Neuronal stem cell (in vitro differentiated cells): ENCODE measurements at regions not wholly inside any gene's neighbourhood (a gene's known extent, or its start where the extent isn't known, plus 50 kb on each side); places are given as distances from the start of the nearest gene placed in this dataset.
"Not testable (repeated sequence)": the region's sequence is repeated elsewhere in the genome, so short reads cannot be mapped to it uniquely, and the experiment has no call there.

Experiments used
- DNase-seq: peaks from one replicate; pipeline ENCODE4 v3.0.0-alpha.2; 2013; ENCODE audit warnings: low spot score
- H2AFZ ChIP-seq: one replicate; pipeline ENCODE4 v1.6.1; 2013; ENCODE audit warnings: mild to moderate bottlenecking, low read length, inconsistent platforms
- H2AK5ac ChIP-seq: 2 replicates; pipeline ENCODE4 v1.6.1; 2013; ENCODE audit warnings: low read depth, mild to moderate bottlenecking, inconsistent platforms, low read length, moderate library complexity, mixed read lengths
- H2BK120ac ChIP-seq: 2 replicates; pipeline ENCODE4 v1.6.1; 2013; ENCODE audit warnings: low read depth, mild to moderate bottlenecking, inconsistent platforms, low read length, moderate library complexity, mixed read lengths
- H2BK12ac ChIP-seq: one replicate; pipeline ENCODE4 v1.6.1; 2013; ENCODE audit warnings: low read length, inconsistent platforms
- H2BK15ac ChIP-seq: 2 replicates; pipeline ENCODE4 v1.6.1; 2013; ENCODE audit warnings: mild to moderate bottlenecking, low read length, inconsistent platforms, mixed read lengths
- H2BK5ac ChIP-seq: one replicate; pipeline ENCODE4 v1.6.1; 2013; ENCODE audit warnings: inconsistent platforms, mild to moderate bottlenecking, low read length, moderate library complexity
- H3K14ac ChIP-seq: one replicate; pipeline ENCODE4 v1.6.1; 2013; ENCODE audit warnings: low read length, inconsistent platforms
- H3K18ac ChIP-seq: 2 replicates; pipeline ENCODE4 v1.6.1; 2013; ENCODE audit warnings: low read length, inconsistent platforms
- H3K23ac ChIP-seq: 2 replicates; pipeline ENCODE4 v1.6.1; 2013; ENCODE audit warnings: low read depth, mild to moderate bottlenecking, mixed read lengths, low read length, inconsistent platforms; ENCODE audit not compliant: poor library complexity
- H3K27ac ChIP-seq: replicated peaks from 3 replicates; pipeline ENCODE4 v1.5.1; 2013; ENCODE audit warnings: low read length, inconsistent platforms
- H3K27me3 ChIP-seq, 3 experiments: 2 replicates each; pipeline ENCODE4 v1.6.1; 2013; ENCODE audit warnings: low read length in 3 of 3, mild to moderate bottlenecking in 2 of 3, inconsistent platforms in 1 of 3, low read depth in 1 of 3, mixed read lengths in 1 of 3, moderate library complexity in 1 of 3; ENCODE audit not compliant: control insufficient read depth in 3 of 3, insufficient read depth in 3 of 3
- H3K36me3 ChIP-seq, 2 donors: replicated peaks in 1 of 2; 2 replicates each; pipeline ENCODE4 v1.6.1; 2013; ENCODE audit warnings: low read length in 2 of 2; ENCODE audit not compliant: control insufficient read depth in 2 of 2, insufficient read depth in 2 of 2
- H3K4ac ChIP-seq: 2 replicates; pipeline ENCODE4 v1.6.1; 2013; ENCODE audit warnings: inconsistent platforms, mild to moderate bottlenecking, low read length, moderate library complexity
- H3K4me1 ChIP-seq, 2 donors: 1 replicate in 1 of 2; 2 replicates in 1 of 2; pipeline ENCODE4 v1.6.1; 2013; ENCODE audit warnings: low read length in 2 of 2, low read depth in 1 of 2; ENCODE audit not compliant: control insufficient read depth in 2 of 2, insufficient read depth in 1 of 2
- H3K4me2 ChIP-seq: one replicate; pipeline ENCODE4 v1.6.1; 2013; ENCODE audit warnings: mild to moderate bottlenecking, low read length, inconsistent platforms; ENCODE audit not compliant: insufficient read depth, poor library complexity, severe bottlenecking
- H3K4me3 ChIP-seq, 2 donors: 2 replicates each; pipeline ENCODE4 v1.5.1; 2013; ENCODE audit warnings: low read length in 2 of 2, mild to moderate bottlenecking in 2 of 2, inconsistent platforms in 1 of 2, moderate library complexity in 1 of 2
- H3K79me1 ChIP-seq: one replicate; pipeline ENCODE4 v1.6.1; 2013; ENCODE audit warnings: low read depth, mild to moderate bottlenecking, inconsistent platforms, low read length, moderate library complexity
- H3K9ac ChIP-seq: one replicate; pipeline ENCODE4 v1.6.1; 2013; ENCODE audit warnings: mild to moderate bottlenecking, low read depth, low read length, inconsistent platforms; ENCODE audit not compliant: poor library complexity
- H3K9me3 ChIP-seq, 2 donors: replicated peaks in 1 of 2; 2 replicates each; pipeline versions ENCODE3 to v1.6.1; 2013; ENCODE audit warnings: low read length in 2 of 2, mild to moderate bottlenecking in 2 of 2, inconsistent platforms in 1 of 2, low read depth in 1 of 2, mixed read lengths in 1 of 2, moderate library complexity in 1 of 2; ENCODE audit not compliant: control insufficient read depth in 2 of 2, insufficient read depth in 1 of 2
- H4K8ac ChIP-seq: one replicate; pipeline ENCODE4 v1.6.1; 2013; ENCODE audit warnings: low read depth, mild to moderate bottlenecking, inconsistent platforms, low read length, moderate library complexity
- H4K91ac ChIP-seq: one replicate; pipeline ENCODE4 v1.6.1; 2013; ENCODE audit warnings: low read length, low read depth, mild to moderate bottlenecking, inconsistent platforms; ENCODE audit not compliant: poor library complexity
- WGBS, 2 donors: extraction: QIAGEN DNeasy Blood & Tissue Kit; methylation state at CpG; one replicate each; pipeline ENCODE4 v1.1.7; 2013; ENCODE audit warnings: missing lambda C conversion rate in 2 of 2, mixed read lengths in 1 of 2; ENCODE audit not compliant: insufficient read length in 2 of 2, insufficient replicate concordance in 1 of 2; ENCODE audit errors: extremely low coverage in 2 of 2; 5-methylcytosine and 5-hydroxymethylcytosine counted together

DNA sequence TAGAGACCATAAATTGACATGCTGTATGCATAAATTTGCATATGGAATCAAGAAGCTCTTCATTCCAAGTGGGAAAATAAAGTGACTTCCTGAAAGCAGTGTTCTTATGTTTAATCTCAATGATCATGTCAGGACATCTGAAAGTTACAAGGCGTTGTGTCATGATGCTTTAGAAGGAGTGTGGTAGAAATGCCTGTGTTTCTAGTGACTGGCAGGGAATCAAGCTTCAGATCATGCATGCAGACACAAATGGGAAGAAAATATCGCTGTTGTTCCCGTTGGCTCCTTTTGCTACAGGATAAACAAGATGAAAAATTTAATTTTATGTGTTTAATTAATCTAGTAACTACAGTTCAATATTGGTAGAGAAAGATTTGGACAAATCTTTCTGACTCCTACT is 298.1 kb upstream of the SYT1 start:
- Histone ChIP-seq H2BK120ac (no peak overlapping the region), H3K27me3 (no peaks in the 10 kb centered on the region), H3K4ac (no peak overlapping the region), H3K14ac (no peak overlapping the region), H3K4me3 (no peak overlapping the region), H2AK5ac (no peak overlapping the region), H3K36me3 (no peaks in the 10 kb centered on the region), H3K27ac (no peak overlapping the region), H3K18ac (no peak overlapping the region), H3K79me1 (no peaks in the 10 kb centered on the region), H3K9me3 (no peaks in the 10 kb centered on the region), H3K23ac (no peak overlapping the region), H4K8ac (no peak overlapping the region), H3K9ac (no peak overlapping the region), H3K4me2 (no peak overlapping the region), H2BK15ac (no peak overlapping the region), H4K91ac (no peak overlapping the region), H2AFZ (no peak overlapping the region), H2BK5ac (no peak overlapping the region), H2BK12ac (no peak overlapping the region), H3K4me1 (peaks cover 5 to 7% of the 10 kb centered on the region in 2 donors)
- WGBS, 2 donors, result no CpG with 5 or more reads among the region's 3 CpGs
- no peak for DNase-seq

- no peak overlapping the region for H2AFZ ChIP-seq
- WGBS, 2 donors, result no CpG with 5 or more reads among the region's 2 CpGs
Observed at GRCh38 chr12:78568321-78569020, 296.1 kb upstream of the SYT1 start.

GRCh38 chr12:78571953-78572352 is 292.6 kb upstream of the SYT1 start:
- no peak overlapping the region for H3K4me3 ChIP-seq
- H3K27me3 ChIP-seq, result no peaks in the 10 kb centered on the region
- no peak overlapping the region for H3K4me2 ChIP-seq
- H2BK15ac ChIP-seq, result no peak overlapping the region
- H3K4me1 ChIP-seq, result peaks cover 2 to 3% of the 10 kb centered on the region in 2 donors
- no peak overlapping the region for H2BK120ac ChIP-seq
- H3K18ac ChIP-seq, result no peak overlapping the region
- H4K91ac ChIP-seq, result no peak overlapping the region
- H2BK12ac ChIP-seq, result no peak overlapping the region
- H3K23ac ChIP-seq, result no peak overlapping the region
- DNase-seq, result no peak
- no peak overlapping the region for H2AK5ac ChIP-seq
- no peak overlapping the region for H3K4ac ChIP-seq
- no peak overlapping the region for H2BK5ac ChIP-seq
- no peak overlapping the region for H3K14ac ChIP-seq
- peaks cover 0 to 4% of the 10 kb centered on the region in 2 donors for H3K9me3 ChIP-seq
- H3K79me1 ChIP-seq, result no peaks in the 10 kb centered on the region
- H3K36me3 ChIP-seq, result no peaks in the 10 kb centered on the region
- no peak overlapping the region for H3K27ac ChIP-seq
- H3K9ac ChIP-seq, result no peak overlapping the region
- no peak overlapping the region for H2AFZ ChIP-seq
- H4K8ac ChIP-seq, result no peak overlapping the region
- no CpG with 5 or more reads among the region's 5 CpGs for WGBS, 2 donors

More at GRCh38 chr12:78568321-78569020, 296.1 kb upstream of the SYT1 start:
- no peaks in the 10 kb centered on the region for H3K79me1 ChIP-seq
- no peak overlapping the region for H2BK15ac ChIP-seq
- H4K8ac ChIP-seq, result no peak overlapping the region
- H3K36me3 ChIP-seq, result no peaks in the 10 kb centered on the region
- no peak overlapping the region for H3K9ac ChIP-seq
- no peak overlapping the region for H3K4me2 ChIP-seq
- H3K27ac ChIP-seq, result no peak overlapping the region
- no peak overlapping the region for H2BK5ac ChIP-seq
- H3K27me3 ChIP-seq, result no peaks in the 10 kb centered on the region
- H2BK120ac ChIP-seq, result no peak overlapping the region
- no peak overlapping the region for H2AK5ac ChIP-seq
- no peak overlapping the region for H3K14ac ChIP-seq
- DNase-seq, result peak; percentile 38
- H3K4ac ChIP-seq, result no peak overlapping the region
- H3K4me3 ChIP-seq, result no peak overlapping the region
- H3K23ac ChIP-seq, result no peak overlapping the region
- no peak overlapping the region for H3K18ac ChIP-seq
- H3K9me3 ChIP-seq, result no peaks in the 10 kb centered on the region
- H2BK12ac ChIP-seq, result no peak overlapping the region
- H4K91ac ChIP-seq, result no peak overlapping the region
- peaks cover 2 to 3% of the 10 kb centered on the region in 2 donors for H3K4me1 ChIP-seq

GRCh38 chr12:78575208-78575607 is 289.4 kb upstream of the SYT1 start:
- H2BK12ac ChIP-seq, H2BK5ac ChIP-seq, H3K9me3 ChIP-seq, H2BK120ac ChIP-seq, H3K4me3 ChIP-seq, H3K36me3 ChIP-seq, H3K4ac ChIP-seq, H3K9ac ChIP-seq, H2AK5ac ChIP-seq, H3K14ac ChIP-seq, H3K27me3 ChIP-seq, H3K27ac ChIP-seq, H3K79me1 ChIP-seq, H2BK15ac ChIP-seq, H4K91ac ChIP-seq, H3K23ac ChIP-seq, H3K4me1 ChIP-seq, H4K8ac ChIP-seq, H3K4me2 ChIP-seq, H2AFZ ChIP-seq, DNase-seq, H3K18ac ChIP-seq: not testable (repeated sequence)
- no CpG with 5 or more reads among the region's 6 CpGs for WGBS, 2 donors
